ENCODE measurements at regions not wholly inside any gene's neighbourhood (a gene's known extent, or its start where the extent isn't known, plus 50 kb on each side); places are given as distances from the start of the nearest gene placed in this dataset.

GRCh38 chr2:128440666-128441340, 122.1 kb upstream of the HS6ST1 start:
- TF ChIP-seq CTCF (IDR thresholded peaks at IDR 0.05) (no peak), POLR2A (IDR thresholded peaks at IDR 0.05) (no peak)

All from lower leg skin (tissue), 3 donors.